ENCODE measurements at regions not wholly inside any gene's neighbourhood (a gene's known extent, or its start where the extent isn't known, plus 50 kb on each side); places are given as distances from the start of the nearest gene placed in this dataset.

- WGBS, 2 donors = 65 to 75% methylated on average over 2 of the region's 2 CpGs
- TF ChIP-seq CTCF (IDR thresholded peaks at IDR 0.05) = no peak
- intact Hi-C loops (cut with DNase I) = loop anchor here in 1 of 10 donors (5.0 kb wide), 1 partner anchor 76 kb away; no protein-coding TSS in a partner anchor
- no peaks in the 10 kb centered on the region for H3K9me3 ChIP-seq
- no peak for ATAC-seq
- peak overlapping the region in 5 of 10 donors; percentile 4 to 44 (median 34) for H3K27ac ChIP-seq
- peaks cover 2 to 98% (median 42%) of the 10 kb centered on the region in 9 donors for H3K4me1 ChIP-seq
- no peak overlapping the region for H3K4me3 ChIP-seq
- no peaks in the 10 kb centered on the region for H3K27me3 ChIP-seq
- no peak for DNase-seq
- H3K36me3 ChIP-seq = no peaks in the 10 kb centered on the region
These were observed 91.8 kb downstream of the PLEKHG1 start for GRCh38 chr6:150691463-150691862.

DNA sequence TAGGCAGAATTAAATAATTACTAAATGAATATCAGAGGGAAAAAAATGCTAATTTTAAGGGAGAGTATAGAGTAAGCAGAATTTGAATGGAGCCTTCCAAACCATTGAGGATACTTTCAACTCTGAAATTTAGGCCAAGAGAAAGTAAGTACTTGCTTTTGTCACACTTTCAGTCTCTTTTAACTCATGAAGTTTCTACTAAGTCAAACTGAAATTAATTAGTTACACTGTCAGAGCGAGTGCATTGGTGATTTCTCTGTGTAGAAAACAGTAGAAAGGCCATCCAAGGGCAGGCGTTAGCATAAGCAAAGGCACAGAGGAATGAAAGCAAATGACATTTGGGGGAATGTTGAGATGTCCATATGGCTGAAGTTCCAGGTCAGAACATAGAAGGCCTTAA, 92.9 kb downstream of the PLEKHG1 start:
- H3K4me1 ChIP-seq = peaks cover 0 to 92% (median 40%) of the 10 kb centered on the region in 9 donors
- WGBS, 2 donors = 94 to 95% methylated on average over 2 of the region's 2 CpGs
- intact Hi-C loops (cut with DNase I) = loop anchor here in 1 of 10 donors (5.0 kb wide), 1 partner anchor 75 kb away; no protein-coding TSS in a partner anchor
- H3K27me3 ChIP-seq = no peaks in the 10 kb centered on the region
- no peaks in the 10 kb centered on the region for H3K9me3 ChIP-seq
- ATAC-seq (no peak), DNase-seq (no peak)
- no peak for TF ChIP-seq CTCF (IDR thresholded peaks at IDR 0.05)
- no peaks in the 10 kb centered on the region for H3K36me3 ChIP-seq
- H3K4me3 ChIP-seq = no peak overlapping the region
- H3K27ac ChIP-seq = peak overlapping the region in 1 of 10 donors; percentile 3

DNA sequence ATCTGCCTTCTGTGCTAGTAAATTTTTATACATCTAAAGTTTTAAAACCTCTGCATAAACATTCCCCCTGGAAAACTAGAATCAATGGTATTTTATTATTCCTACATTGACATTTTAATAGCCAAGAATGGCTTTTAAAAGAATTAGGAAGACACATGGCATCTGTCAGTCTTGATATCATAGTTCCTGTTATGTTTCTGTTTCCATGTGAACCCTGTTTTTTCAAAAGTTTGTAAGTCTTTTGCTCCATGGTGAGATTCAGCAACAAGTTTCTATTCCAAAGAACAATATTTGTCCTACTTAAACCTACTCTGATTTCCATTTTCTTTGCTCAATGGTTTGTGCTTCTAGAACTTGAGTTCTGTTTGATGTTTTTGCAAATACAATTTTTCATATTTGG, 95.2 kb downstream of the PLEKHG1 start:
- Histone ChIP-seq H3K36me3 (no peaks in the 10 kb centered on the region), H3K4me3 (no peak overlapping the region), H3K27ac (peak overlapping the region in 1 of 10 donors; percentile 6), H3K9me3 (no peaks in the 10 kb centered on the region), H3K27me3 (no peaks in the 10 kb centered on the region), H3K4me1 (peaks cover 0 to 80% (median 25%) of the 10 kb centered on the region in 9 donors)
- DNase-seq (no peak), ATAC-seq (peak in 1 of 8 donors; percentile 35)
- intact Hi-C loops (cut with DNase I) = loop anchor here in 1 of 10 donors (5.0 kb wide), 1 partner anchor 72 kb away; no protein-coding TSS in a partner anchor
- TF ChIP-seq CTCF (IDR thresholded peaks at IDR 0.05) = no peak

DNA sequence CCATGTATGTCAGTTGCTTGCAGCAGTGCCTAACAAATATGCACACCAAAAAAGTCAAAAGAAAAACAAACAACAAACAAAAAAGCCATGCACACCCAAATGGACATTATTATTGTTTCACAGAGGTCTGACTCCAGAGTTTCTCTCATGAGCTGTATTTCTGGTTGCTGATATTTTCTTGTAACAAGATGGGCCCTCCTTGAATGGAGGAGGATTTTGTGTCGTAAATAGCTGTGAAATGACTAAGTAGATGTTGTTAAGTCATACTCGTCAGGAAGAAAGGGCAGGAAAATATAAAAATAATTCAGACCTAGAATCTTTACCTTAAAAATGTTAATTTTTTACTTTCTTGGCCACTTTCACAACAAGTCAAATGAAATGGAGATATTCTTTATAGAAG, 96.0 kb downstream of the PLEKHG1 start:
- ATAC-seq = no peak
- intact Hi-C loops (cut with DNase I) = no loop called here
- no peak for DNase-seq
- no peak overlapping the region for H3K4me3 ChIP-seq
- TF ChIP-seq CTCF (IDR thresholded peaks at IDR 0.05) = no peak
- 80 to 82% methylated on average over 2 of the region's 2 CpGs for WGBS, 2 donors
- no peaks in the 10 kb centered on the region for H3K27me3 ChIP-seq
- no peaks in the 10 kb centered on the region for H3K36me3 ChIP-seq
- H3K9me3 ChIP-seq = no peaks in the 10 kb centered on the region
- peak overlapping the region in 1 of 10 donors; percentile 6 for H3K27ac ChIP-seq
- H3K4me1 ChIP-seq = peaks cover 0 to 76% (median 21%) of the 10 kb centered on the region in 9 donors

All from heart right ventricle (tissue), 16 donors.